Mesenchymal stem cell (in vitro differentiated cells and primary cell): ENCODE measurements at regions not wholly inside any gene's neighbourhood (a gene's known extent, or its start where the extent isn't known, plus 50 kb on each side); places are given as distances from the start of the nearest gene placed in this dataset.

ENCODE experiments used
- DNase-seq: peaks from one replicate; pipeline ENCODE4 v3.0.0-alpha.2; 2013
- H2AFZ ChIP-seq: one replicate; pipeline ENCODE4 v1.6.1; 2013; ENCODE audit warnings: low read depth, mild to moderate bottlenecking, control low read depth, inconsistent platforms, low read length, moderate library complexity
- H2AK5ac ChIP-seq: 2 replicates; pipeline ENCODE4 v1.6.1; 2013; ENCODE audit warnings: low read length, moderate library complexity, mild to moderate bottlenecking, inconsistent platforms; ENCODE audit not compliant: severe bottlenecking
- H2BK120ac ChIP-seq: one replicate; pipeline ENCODE4 v1.6.1; 2013; ENCODE audit warnings: low read depth, mild to moderate bottlenecking, inconsistent platforms, low read length, moderate library complexity
- H2BK12ac ChIP-seq, 2 experiments: one replicate each; pipeline ENCODE4 v1.6.1; 2013; ENCODE audit warnings: inconsistent platforms in 2 of 2, low read length in 2 of 2, mild to moderate bottlenecking in 2 of 2, moderate library complexity in 2 of 2, control low read depth in 1 of 2
- H2BK15ac ChIP-seq: one replicate; pipeline ENCODE4 v1.6.1; 2013; ENCODE audit warnings: mild to moderate bottlenecking, low read depth, inconsistent platforms; ENCODE audit not compliant: poor library complexity, severe bottlenecking
- H2BK5ac ChIP-seq: 2 replicates; pipeline ENCODE4 v1.6.1; 2013; ENCODE audit warnings: low read depth, mild to moderate bottlenecking, low read length, control low read depth, inconsistent platforms; ENCODE audit not compliant: poor library complexity, severe bottlenecking
- H3K14ac ChIP-seq, 2 experiments: one replicate each; pipeline ENCODE4 v1.6.1; 2013; ENCODE audit warnings: inconsistent platforms in 2 of 2, low read length in 2 of 2, control low read depth in 1 of 2, mild to moderate bottlenecking in 1 of 2, moderate library complexity in 1 of 2
- H3K18ac ChIP-seq, 2 experiments: one replicate each; pipeline ENCODE4 v1.6.1; 2013; ENCODE audit warnings: inconsistent platforms in 2 of 2, low read length in 2 of 2, control low read depth in 1 of 2, low read depth in 1 of 2, mild to moderate bottlenecking in 1 of 2
- H3K23ac ChIP-seq, 2 experiments: one replicate each; pipeline ENCODE4 v1.6.1; 2013; ENCODE audit warnings: inconsistent platforms in 2 of 2, low read length in 2 of 2, mild to moderate bottlenecking in 2 of 2, moderate library complexity in 2 of 2, control low read depth in 1 of 2
- H3K27ac ChIP-seq: 2 replicates; pipeline ENCODE4 v1.5.1; 2013; ENCODE audit warnings: mild to moderate bottlenecking, moderate library complexity, low read length, control low read depth, inconsistent platforms; ENCODE audit not compliant: poor library complexity, severe bottlenecking
- H3K27me3 ChIP-seq, 2 experiments: 2 replicates each; pipeline versions ENCODE4 v1.6.1 to v1.7.0; 2013; ENCODE audit warnings: low read length in 2 of 2, mild to moderate bottlenecking in 2 of 2, moderate library complexity in 2 of 2, control low read depth in 1 of 2, inconsistent platforms in 1 of 2; ENCODE audit not compliant: control insufficient read depth in 1 of 2, insufficient read depth in 1 of 2
- H3K36me3 ChIP-seq, 2 experiments: 2 replicates each; pipeline versions ENCODE4 v1.6.1 to v1.7.0; 2013; ENCODE audit warnings: low read length in 2 of 2, control low read depth in 1 of 2, inconsistent platforms in 1 of 2, low read depth in 1 of 2, mild to moderate bottlenecking in 1 of 2; ENCODE audit not compliant: insufficient read depth in 2 of 2, control insufficient read depth in 1 of 2
- H3K4ac ChIP-seq, 2 experiments: one replicate each; pipeline ENCODE4 v1.6.1; 2013; ENCODE audit warnings: inconsistent platforms in 2 of 2, low read length in 2 of 2, mild to moderate bottlenecking in 2 of 2, moderate library complexity in 2 of 2, control low read depth in 1 of 2, low read depth in 1 of 2
- H3K4me1 ChIP-seq: 2 replicates; pipeline ENCODE4 v1.6.1; 2013; ENCODE audit warnings: low read depth, low read length, control low read depth; ENCODE audit not compliant: control insufficient read depth, insufficient read depth
- H3K4me2 ChIP-seq: 2 replicates; pipeline ENCODE4 v1.6.1; 2013; ENCODE audit warnings: low read length, mild to moderate bottlenecking, inconsistent platforms; ENCODE audit not compliant: poor library complexity, severe bottlenecking
- H3K4me3 ChIP-seq, 2 experiments: 2 replicates each; pipeline versions ENCODE4 v1.5.1 to v1.7.0; 2013; ENCODE audit warnings: low read length in 2 of 2, mild to moderate bottlenecking in 2 of 2, control low read depth in 1 of 2, low read depth in 1 of 2; ENCODE audit not compliant: insufficient read depth in 1 of 2
- H3K79me1 ChIP-seq: replicated peaks from 2 replicates; pipeline ENCODE4 v1.6.1; 2013; ENCODE audit warnings: mild to moderate bottlenecking, control low read depth, low read length, inconsistent platforms; ENCODE audit not compliant: poor library complexity, severe bottlenecking
- H3K9ac ChIP-seq: 2 replicates; pipeline ENCODE4 v1.7.0; 2013; ENCODE audit warnings: mild to moderate bottlenecking, low read length, moderate library complexity
- H3K9me3 ChIP-seq: 2 replicates; pipeline ENCODE4 v1.7.0; 2013; ENCODE audit warnings: mild to moderate bottlenecking, low read length; ENCODE audit not compliant: control insufficient read depth
- H4K8ac ChIP-seq: one replicate; pipeline ENCODE4 v1.6.1; 2013; ENCODE audit warnings: inconsistent platforms, mild to moderate bottlenecking, low read length, moderate library complexity
- H4K91ac ChIP-seq: one replicate; pipeline ENCODE4 v1.6.1; 2013; ENCODE audit warnings: mild to moderate bottlenecking, low read length, inconsistent platforms
- WGBS: methylation state at CpG from one replicate; pipeline ENCODE4 v1.1.7; 2013; ENCODE audit warnings: mixed read lengths; 5-methylcytosine and 5-hydroxymethylcytosine counted together

DNA sequence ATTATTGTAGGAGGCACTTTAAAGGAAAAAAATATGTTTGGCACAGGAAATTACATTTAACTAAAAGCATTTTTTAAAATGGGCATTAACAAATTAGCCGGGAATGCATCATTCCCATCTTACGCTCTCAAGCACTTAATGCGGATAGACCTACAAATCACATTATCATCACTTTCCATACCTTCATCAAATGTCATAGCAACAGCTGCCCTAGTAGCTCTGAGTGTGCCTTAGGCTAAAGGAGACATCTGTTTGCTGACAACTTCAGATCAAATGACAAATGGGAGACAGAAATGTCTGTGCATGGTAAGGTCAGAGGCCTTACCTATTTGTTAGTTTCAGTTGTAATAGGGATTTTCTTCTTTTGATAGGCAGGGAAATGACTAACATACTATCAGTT lies 773.2 kb upstream of the SLC10A2 start:
- Histone ChIP-seq H2BK120ac (no peak overlapping the region), H2AFZ (no peak overlapping the region), H3K36me3 (no peaks in the 10 kb centered on the region), H3K4me1 (no peaks in the 10 kb centered on the region), H4K8ac (no peak overlapping the region), H3K79me1 (no peaks in the 10 kb centered on the region), H2AK5ac (no peak overlapping the region), H2BK5ac (no peak overlapping the region), H3K9me3 (no peaks in the 10 kb centered on the region), H3K23ac (no peak overlapping the region), H3K27ac (no peak overlapping the region), H3K27me3 (no peaks in the 10 kb centered on the region), H3K9ac (no peak overlapping the region), H2BK12ac (no peak overlapping the region), H3K4me3 (no peak overlapping the region), H3K4ac (no peak overlapping the region), H3K4me2 (no peak overlapping the region), H3K14ac (no peak overlapping the region), H4K91ac (no peak overlapping the region), H2BK15ac (no peak overlapping the region), H3K18ac (no peak overlapping the region)
- WGBS, result 80% methylated on average over 3 of the region's 3 CpGs
- no peak for DNase-seq

DNA sequence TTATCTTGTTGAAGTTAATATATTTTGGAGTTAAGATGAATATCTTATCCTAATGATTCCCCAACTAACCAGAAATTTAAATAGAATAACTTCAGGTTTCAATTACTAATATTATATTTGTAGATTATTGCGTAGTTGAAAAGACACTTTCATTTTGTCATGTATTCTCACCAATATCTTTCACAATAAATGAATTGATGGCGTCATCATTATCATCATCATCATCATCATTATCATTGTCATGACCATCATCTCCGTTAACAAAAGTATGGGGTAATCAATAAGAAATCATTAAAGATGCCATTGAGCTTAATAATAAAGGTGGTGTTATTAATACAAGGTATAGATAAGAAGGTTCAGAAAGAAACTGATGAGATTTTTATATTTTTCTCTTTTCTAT lies 768.8 kb upstream of the SLC10A2 start:
- Histone ChIP-seq H3K4me3 (no peak overlapping the region), H3K23ac (no peak overlapping the region), H2BK5ac (no peak overlapping the region), H2BK12ac (no peak overlapping the region), H3K27ac (no peak overlapping the region), H3K14ac (no peak overlapping the region), H3K4ac (no peak overlapping the region), H2AK5ac (no peak overlapping the region), H3K18ac (no peak overlapping the region), H3K4me1 (no peaks in the 10 kb centered on the region), H4K91ac (no peak overlapping the region), H4K8ac (no peak overlapping the region), H3K79me1 (no peaks in the 10 kb centered on the region), H3K27me3 (no peaks in the 10 kb centered on the region), H3K4me2 (no peak overlapping the region), H2BK120ac (no peak overlapping the region), H3K9me3 (peaks cover 6% of the 10 kb centered on the region), H3K36me3 (no peaks in the 10 kb centered on the region), H3K9ac (no peak overlapping the region), H2AFZ (no peak overlapping the region), H2BK15ac (no peak overlapping the region)
- DNase-seq, result no peak
- WGBS, result no CpG with 5 or more reads among the region's 3 CpGs

DNA sequence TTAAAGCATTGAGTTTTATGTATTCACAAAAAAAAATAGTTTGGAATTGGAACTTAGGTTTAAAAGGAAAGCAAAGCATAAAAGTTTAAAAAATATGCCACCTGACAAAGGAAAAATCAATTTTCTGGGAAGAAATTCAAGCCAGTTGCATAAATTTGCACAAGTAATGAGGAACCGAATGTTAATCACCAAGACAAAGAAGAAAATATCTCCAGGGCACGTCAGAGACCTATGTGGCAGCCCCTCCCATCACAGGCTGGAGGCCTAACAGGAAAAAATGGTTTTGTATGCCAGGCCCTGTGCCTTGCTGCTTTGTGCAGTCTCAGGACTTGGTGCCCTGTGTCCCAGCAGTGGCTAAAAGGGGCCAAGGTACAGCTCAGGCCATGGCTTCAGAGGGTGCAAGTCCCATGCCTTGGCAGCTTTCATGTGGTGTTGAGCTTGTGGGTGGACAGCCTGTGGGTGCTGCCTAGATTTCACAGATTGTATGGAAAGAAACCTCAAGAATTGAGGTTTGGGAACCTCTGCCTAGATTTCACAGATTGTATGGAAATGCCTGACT lies 767.2 kb upstream of the SLC10A2 start:
- H3K23ac ChIP-seq, result no peak overlapping the region
- H3K27me3 ChIP-seq, result no peaks in the 10 kb centered on the region
- H3K4ac ChIP-seq, result no peak overlapping the region
- H3K4me3 ChIP-seq, result no peak overlapping the region
- H4K91ac ChIP-seq, result no peak overlapping the region
- no peak overlapping the region for H4K8ac ChIP-seq
- no peak overlapping the region for H3K27ac ChIP-seq
- H2AK5ac ChIP-seq, result no peak overlapping the region
- H3K18ac ChIP-seq, result no peak overlapping the region
- H2AFZ ChIP-seq, result no peak overlapping the region
- no peak overlapping the region for H3K14ac ChIP-seq
- no peak overlapping the region for H2BK15ac ChIP-seq
- WGBS, result 75% methylated on average over 2 of the region's 2 CpGs
- no peaks in the 10 kb centered on the region for H3K4me1 ChIP-seq
- no peak overlapping the region for H3K9ac ChIP-seq
- no peak overlapping the region for H3K4me2 ChIP-seq
- H3K36me3 ChIP-seq, result no peaks in the 10 kb centered on the region
- no peak overlapping the region for H2BK5ac ChIP-seq
- H2BK120ac ChIP-seq, result no peak overlapping the region
- DNase-seq, result no peak
- no peak overlapping the region for H2BK12ac ChIP-seq
- H3K9me3 ChIP-seq, result peaks cover 14% of the 10 kb centered on the region
- no peaks in the 10 kb centered on the region for H3K79me1 ChIP-seq

DNA sequence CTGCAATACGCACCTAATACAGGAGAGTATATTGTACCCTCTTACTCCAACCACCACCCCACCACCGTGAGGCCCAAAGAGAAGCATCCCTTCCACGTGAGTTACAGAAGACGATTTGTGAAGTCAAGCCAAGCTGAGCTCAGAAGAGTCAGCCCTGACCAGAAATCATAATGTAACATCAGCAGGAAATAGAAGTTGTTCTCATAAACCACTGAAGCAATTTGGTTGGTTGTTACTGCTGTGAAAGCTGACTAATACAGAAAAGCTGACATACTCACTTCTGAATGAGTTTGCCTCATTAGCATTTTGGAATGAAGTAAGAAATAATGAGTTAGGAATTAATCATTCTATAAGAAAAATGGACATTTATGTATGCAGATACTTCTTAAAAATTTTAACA lies 749.4 kb upstream of the SLC10A2 start:
- no peak overlapping the region for H4K8ac ChIP-seq
- no peak overlapping the region for H2BK12ac ChIP-seq
- H3K18ac ChIP-seq, result no peak overlapping the region
- H3K4me2 ChIP-seq, result no peak overlapping the region
- H3K4me3 ChIP-seq, result no peak overlapping the region
- no peak for DNase-seq
- no peaks in the 10 kb centered on the region for H3K4me1 ChIP-seq
- H2BK120ac ChIP-seq, result no peak overlapping the region
- no peaks in the 10 kb centered on the region for H3K36me3 ChIP-seq
- H2AFZ ChIP-seq, result no peak overlapping the region
- H3K27me3 ChIP-seq, result no peaks in the 10 kb centered on the region
- no peak overlapping the region for H2BK5ac ChIP-seq
- no peak overlapping the region for H3K14ac ChIP-seq
- 83% methylated on average over 4 of the region's 4 CpGs for WGBS
- H3K9ac ChIP-seq, result no peak overlapping the region
- H2AK5ac ChIP-seq, result no peak overlapping the region
- H2BK15ac ChIP-seq, result no peak overlapping the region
- H3K23ac ChIP-seq, result no peak overlapping the region
- peaks cover 12% of the 10 kb centered on the region for H3K9me3 ChIP-seq
- H3K4ac ChIP-seq, result no peak overlapping the region
- no peaks in the 10 kb centered on the region for H3K79me1 ChIP-seq
- no peak overlapping the region for H4K91ac ChIP-seq
- H3K27ac ChIP-seq, result no peak overlapping the region
